CD4-positive, alpha-beta T cell treated with Interferon alpha-2 for 1 hour (primary cell): ENCODE measurements at regions not wholly inside any gene's neighbourhood (a gene's known extent, or its start where the extent isn't known, plus 50 kb on each side); places are given as distances from the start of the nearest gene placed in this dataset.

Experiments used
- DNase-seq, 2 donors: peaks; one replicate each; pipeline ENCODE4 v3.0.0-alpha.2; 2020 to 2022

DNA sequence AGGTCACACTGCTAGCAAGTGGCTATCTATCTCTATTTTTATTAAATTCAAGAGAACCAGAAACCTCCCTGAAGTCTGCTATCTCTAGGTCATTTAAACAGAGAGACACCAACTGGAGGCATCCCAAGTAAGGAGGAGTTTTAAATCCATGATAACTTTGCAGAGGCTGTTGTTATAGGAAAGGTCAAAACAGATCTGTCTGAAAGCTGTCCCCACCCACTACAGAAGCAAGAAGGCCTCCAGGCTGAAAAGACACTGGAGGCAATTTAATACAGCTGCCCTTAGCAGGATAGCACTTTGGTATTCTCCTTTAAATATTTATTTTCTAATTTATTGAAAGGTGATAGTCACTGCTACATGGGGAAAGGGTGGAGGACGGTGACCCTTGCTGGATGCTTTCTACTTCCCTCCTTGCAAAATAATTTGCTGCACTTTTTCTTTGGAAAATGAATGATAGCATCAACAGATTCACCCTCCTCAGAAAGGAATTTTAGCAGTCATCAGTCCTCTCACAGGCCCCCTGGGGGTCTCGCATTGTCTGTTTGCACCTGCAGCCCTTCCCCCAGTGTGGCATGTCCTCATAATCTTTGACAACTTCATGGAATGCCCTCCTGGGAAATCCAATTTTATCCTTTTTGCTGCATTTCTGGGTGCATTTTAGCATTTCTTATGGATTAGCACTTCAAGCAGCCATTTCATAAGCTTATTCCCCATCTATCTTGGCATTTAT is 429.5 kb upstream of the TNP1 start:
- no peak for DNase-seq

DNA sequence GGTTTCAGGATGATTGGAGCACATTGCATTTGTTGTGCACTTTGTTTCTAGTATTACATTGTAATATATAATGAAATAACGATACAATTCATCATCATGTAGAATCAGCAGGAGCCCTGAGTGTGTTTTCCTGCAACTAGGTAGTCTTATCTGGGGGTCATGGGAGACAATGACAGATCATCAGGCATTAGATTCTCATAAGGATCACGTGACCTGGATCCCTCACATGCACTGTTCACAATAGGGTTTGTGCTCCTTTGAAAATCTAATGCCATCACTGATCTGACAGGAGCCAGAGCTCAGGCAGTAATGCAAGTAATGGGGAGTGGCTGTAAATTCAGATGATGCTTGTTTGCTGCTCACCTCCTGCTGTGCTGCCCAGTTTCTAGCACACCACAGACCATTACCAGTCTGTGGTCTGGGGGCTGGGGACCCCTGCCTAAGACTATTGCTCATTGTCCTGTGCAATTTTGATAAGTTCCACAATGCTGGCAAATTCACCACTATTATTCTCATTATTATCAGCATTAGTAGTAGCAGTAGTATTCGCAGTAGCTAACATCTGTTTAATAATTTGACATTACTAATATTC is 428.7 kb upstream of the TNP1 start:
- DNase-seq = no peak

DNA sequence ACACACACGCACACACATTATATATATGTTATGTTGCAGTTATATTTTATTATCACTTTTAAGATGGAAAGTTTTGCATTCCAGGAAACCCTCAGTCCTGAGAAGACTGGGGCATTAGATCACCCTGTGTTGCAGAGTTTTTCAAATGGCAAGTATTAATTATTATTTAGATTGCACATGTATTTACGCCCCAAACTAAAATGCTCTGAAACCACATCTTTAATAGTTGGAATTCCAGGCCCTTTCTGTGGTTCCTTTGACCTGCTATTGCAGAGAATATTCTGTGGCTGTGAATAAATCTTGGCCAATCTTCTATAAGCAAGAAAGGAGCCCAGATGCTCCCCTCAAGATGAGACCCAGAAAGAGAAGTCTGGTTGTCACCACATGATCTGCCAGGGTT is 427.0 kb upstream of the TNP1 start:
- no peak for DNase-seq

- no peak for DNase-seq
Measured at GRCh38 chr2:217285926-217286325, 426.1 kb upstream of the TNP1 start.

DNA sequence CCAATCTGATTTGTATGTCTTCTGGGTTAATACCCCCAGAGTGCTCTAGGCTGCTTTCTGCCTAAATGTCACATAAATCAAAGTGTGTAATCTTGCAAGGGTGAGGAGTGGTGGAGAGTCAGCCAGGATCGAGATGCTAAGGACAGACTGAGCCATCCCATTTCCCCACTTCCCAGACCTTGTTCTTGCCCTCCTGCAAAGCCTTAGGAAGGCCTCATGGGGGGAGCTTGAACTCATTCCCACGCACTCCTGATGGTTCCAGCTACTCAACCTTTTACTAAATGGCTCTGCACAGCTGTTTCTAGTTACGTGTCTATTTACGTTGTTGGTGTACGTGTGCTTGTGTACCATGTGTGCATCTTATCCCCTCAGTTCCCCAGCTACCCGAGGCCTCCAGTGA is 423.6 kb upstream of the TNP1 start:
- no peak for DNase-seq

GRCh38 chr2:217282531-217282930 is 422.7 kb upstream of the TNP1 start:
- no peak for DNase-seq

DNA sequence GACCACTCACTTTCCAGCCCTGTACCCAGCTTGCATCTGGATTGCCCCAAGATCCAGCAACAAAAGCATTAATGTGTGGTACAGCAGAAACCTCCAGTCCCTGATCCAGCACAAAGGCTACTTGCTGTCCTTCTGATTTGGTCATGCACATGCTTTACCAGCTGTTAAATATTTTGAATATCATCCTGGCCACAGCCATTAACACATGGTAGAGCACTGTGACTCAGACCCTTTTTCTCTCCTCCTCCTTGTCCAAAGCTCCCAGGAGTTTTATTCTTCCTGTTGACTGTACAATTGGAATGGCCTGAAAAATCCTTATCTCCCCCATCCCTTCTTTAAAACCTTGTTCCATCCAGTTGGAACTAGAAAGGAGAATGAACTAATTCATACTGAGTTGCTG is 419.7 kb upstream of the TNP1 start:
- no peak for DNase-seq

GRCh38 chr2:217279140-217279539 is 419.3 kb upstream of the TNP1 start:
- no peak for DNase-seq

GRCh38 chr2:217277646-217278398 is 418.0 kb upstream of the TNP1 start:
- DNase-seq = no peak

DNA sequence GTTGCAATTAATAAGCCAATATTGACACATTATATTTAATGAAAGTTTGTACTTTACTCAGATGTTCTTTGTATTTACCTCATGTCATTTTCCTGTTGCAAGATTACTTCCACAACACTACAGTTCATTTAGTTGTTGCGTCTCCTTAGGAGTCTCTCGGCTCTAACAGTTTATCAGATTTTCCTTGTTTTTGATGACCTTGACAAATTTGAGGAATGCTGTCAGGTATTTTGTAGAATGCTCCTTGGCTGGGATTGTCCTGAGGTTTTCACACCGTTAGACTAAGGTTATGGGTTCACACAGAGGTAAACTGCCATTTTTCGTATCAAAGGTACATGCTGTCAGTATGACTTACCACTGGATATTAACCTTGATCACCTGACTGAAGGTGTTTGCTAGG is 416.6 kb upstream of the TNP1 start:
- DNase-seq = no peak

GRCh38 chr2:217275091-217275490 is 415.2 kb upstream of the TNP1 start:
- DNase-seq = no peak

GRCh38 chr2:217274578-217274977 is 414.7 kb upstream of the TNP1 start:
- no peak for DNase-seq

DNA sequence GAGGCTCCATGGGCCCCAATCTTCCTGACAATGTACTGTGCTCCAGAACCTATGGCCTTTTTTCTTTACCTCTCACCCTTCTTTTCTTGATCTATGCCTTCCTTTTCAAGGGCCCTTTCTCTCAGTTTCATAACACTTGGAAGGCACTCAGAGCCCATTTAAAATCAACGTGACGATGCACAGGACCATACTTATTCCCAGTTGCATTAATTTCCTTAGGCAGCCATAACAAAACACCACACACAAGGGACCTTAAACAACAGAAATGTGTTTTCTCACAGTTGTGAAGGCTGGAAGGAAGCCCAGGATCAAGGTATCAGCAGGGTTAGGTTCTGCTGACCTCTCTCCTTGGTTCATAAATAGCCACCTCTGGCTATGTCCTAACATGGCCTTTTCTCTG is 414.0 kb upstream of the TNP1 start:
- no peak for DNase-seq

DNA sequence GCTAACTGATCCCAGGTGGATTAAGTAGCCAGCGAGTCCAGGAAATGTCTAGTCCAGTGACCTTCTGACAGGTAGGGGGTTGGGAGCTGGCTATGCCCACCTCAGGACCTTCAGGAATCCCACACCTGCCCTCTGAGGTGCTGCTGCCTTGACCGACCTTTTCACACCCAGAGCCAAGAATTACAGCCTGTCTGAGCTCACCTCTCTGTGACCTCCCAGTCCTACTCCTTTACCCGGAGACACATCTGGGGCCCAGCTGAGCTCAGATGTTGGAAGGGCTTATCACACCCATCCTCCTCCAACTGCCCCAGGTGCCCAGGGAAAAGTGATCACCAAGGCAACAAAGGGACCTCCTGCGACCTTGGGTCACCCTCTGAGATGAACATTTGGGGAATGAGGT is 413.3 kb upstream of the TNP1 start:
- DNase-seq = no peak

GRCh38 chr2:217271813-217272212 is 411.9 kb upstream of the TNP1 start:
- DNase-seq = no peak

- DNase-seq = no peak
Measured at GRCh38 chr2:217270485-217271121, 410.7 kb upstream of the TNP1 start.

DNA sequence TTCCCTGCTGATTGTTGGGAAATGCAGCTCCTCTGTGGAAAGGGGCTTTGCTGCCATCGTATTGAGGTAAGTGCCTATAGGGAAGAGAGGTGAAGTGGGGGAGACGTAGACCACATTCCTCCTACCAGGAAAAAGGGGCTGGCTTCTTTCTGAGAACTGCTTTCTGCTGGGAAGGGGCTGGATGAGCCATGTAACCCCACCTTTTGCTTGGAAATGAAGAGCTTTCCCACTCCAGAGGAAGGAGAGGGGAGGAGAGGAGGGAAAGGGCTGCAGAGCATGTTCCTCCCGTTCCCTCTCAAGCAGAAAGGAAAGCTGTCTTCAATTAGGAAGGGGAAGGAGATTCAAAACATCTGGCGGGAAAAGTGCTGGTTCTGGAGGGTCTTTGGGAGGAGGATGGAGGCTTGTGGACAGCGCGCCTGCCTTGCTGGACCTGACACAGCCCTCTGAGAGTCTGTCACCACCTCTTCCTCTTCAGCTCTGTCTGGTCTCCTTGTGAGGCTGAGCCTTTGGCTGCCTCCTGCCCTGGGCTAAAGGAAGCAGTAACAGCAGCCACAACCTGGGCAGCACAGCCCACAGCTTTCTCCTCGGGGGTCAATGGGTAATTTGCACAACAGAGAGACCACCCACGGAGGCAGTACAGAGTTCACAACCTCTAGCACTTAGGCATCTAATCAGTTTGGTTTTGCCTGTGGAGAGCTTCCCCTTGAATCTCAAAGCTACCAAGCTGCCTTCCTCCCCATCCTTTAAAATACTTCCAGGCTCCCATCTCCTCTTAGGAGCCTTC is 410.0 kb upstream of the TNP1 start:
- DNase-seq = no peak

DNA sequence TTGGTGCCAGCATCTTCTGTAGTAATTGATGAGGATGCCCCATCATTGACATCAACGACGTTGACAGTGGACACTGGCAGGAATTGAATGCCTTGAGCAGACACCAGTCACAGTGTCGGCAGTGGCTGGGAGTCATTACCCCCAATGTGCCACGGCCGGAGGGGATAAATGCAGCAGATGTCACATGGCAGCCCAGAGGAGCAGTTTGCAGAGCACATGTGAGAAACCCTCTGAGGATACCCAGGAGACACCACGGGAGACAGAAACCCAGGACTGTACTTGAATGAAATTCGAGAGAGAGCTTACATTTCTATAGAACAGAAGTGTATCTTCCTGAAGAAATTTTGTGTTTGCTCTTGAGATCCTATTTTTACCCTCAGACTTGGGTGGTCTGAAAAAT is 409.1 kb upstream of the TNP1 start:
- no peak for DNase-seq

GRCh38 chr2:217267758-217268157 is 407.9 kb upstream of the TNP1 start:
- no peak for DNase-seq

GRCh38 chr2:217263756-217264155 is 403.9 kb upstream of the TNP1 start:
- DNase-seq = no peak

DNA sequence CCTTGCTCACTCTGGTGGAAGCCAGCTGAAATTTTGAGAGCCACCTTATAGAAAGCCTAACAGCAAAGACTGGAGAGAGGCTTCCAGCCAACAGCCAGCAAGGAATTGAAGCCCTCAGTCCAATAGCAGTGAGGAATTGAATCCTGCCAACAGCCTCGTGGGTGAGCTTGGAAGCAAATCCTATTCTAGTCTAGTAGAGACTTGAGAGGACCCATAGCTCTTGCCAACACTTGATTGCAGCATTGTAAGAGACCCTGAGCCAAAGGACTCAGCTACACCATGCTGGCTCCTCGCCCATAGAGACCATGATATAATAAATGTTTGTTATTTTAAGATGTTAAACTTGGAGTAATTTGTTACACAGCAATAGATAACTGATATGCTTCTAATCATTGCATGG is 403.0 kb upstream of the TNP1 start:
- DNase-seq = no peak

DNA sequence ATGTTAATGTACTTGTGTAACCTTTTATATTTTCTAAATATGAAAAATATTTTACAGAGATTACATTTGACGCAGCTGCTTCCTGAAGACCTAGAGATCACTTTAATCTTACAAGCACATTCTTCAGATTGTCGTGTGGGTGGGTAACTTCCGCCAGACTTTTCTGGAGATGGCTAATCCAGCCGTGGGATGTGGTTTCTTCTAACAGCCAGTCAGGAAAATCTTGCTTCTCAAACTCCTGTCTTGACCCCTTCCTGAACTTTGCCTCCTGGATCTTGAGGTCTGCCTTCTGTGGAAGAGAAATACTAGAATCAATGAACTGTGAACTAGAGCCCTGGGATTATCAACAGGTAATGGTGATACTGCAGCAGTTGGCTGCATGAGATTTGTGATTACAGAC is 401.6 kb upstream of the TNP1 start:
- DNase-seq = no peak
